GM18870 (cell line): ENCODE measurements at regions not wholly inside any gene's neighbourhood (a gene's known extent, or its start where the extent isn't known, plus 50 kb on each side); places are given as distances from the start of the nearest gene placed in this dataset.
"Not testable (repeated sequence)": the region's sequence is repeated elsewhere in the genome, so short reads cannot be mapped to it uniquely, and the experiment has no call there.

Source experiments
- ATAC-seq: cut with Tn5 transposase; IDR thresholded peaks from one replicate; pipeline ENCODE4 v1.9.1; 2021; ENCODE audit warnings: moderate library complexity; ENCODE audit not compliant: unreplicated experiment

DNA sequence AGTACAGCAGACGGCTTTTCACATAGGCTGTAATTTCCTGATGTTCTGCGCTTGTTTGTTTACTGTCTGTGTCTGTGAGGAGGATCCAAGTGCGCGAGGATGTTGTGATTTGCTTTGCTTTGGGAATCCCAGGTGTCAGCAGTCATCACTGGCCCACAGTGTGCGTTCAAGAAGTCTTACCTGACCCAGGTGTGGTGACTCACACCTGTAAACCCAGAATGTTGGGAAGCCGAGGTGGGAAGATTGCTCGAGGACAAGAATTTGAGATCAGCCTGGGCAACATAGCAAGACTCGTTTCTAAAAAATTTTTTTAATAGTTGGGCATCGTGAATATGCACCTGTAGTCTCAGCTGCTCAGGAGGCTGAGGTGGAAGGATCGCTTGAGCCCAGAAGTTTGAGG, 110.7 kb downstream of the CRLF3 start:
- not testable (repeated sequence) for ATAC-seq

DNA sequence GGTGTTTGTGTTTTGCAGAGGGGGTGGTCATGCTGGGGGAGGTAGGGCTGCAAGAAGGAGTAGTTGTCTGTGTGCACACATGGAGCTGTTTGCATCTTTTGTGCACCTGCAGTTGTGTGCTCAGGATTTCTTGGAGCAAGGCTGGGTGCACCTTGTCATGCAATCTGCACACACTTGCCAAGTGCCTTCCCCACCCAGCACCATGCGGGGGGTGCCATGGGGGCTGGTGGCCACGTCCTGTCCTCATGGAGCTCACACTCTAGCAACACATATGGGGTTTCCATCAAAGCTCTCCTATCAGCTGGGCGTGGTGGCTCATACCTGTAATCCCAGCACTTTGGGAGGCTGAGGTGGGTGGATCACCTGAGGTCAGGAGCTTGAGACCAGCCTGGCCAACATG, 111.6 kb downstream of the CRLF3 start:
- ATAC-seq: not testable (repeated sequence)

DNA sequence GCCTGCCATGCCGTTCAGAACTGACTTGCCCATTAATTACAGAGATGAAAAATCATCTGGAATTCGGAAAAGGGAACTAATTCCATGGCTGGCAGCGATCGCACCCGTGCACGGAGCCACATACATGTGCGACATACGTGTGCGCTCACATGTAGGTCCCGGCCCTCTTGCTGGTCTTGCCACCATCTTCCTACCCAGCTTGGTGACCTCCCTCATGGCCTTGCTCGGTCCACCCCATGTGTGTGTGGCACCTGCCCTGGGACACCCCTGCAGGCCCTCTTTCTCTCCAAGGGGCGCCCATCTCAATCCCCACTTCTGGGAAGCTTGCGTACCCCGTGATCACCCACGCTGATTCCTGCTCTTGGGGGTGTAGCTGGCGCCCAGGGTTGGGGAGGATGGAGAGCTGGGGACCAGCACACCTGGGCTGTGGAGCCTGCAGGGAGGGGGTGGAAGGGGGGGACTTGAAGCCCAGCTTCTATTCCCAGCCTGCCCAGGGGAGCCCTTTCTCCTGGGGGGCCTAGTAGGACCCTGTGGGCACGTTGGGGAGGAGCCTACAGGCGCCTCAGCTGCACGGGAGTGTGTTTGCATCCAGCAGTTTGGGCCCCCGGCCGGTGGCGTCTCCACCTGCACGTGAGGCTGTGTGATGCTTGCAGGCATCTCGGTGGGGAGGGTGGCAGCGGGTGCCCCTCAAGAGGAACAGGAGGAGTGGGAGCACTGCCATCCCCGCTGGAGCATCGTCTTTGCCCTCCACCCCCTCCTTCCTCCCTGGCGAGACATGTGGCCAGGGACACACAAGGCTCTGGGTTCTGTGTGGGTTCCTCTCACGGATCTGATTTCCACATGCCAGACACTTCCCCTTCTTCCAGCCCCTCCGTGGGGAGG, 112.6 kb downstream of the CRLF3 start:
- not testable (repeated sequence) for ATAC-seq

DNA sequence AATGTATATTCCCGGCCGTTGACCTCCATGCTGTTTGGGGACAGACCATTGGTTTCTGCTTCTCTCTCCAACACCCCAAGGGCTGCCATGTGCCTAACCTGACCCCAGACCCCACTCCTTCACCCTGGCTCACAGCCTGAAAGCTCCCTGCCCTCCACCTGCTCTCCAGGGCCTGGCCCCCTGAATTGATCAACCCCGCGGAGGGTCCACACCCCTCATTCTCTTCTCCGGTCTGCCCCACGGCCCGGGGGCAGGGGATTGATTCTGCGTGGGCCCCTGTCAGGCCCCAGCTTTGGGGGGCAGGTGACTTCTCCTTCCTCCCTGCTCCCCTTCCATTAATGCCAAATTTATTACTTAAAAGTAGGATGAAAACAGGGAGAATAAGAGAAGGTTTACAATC, 113.3 kb downstream of the CRLF3 start:
- not testable (repeated sequence) for ATAC-seq

DNA sequence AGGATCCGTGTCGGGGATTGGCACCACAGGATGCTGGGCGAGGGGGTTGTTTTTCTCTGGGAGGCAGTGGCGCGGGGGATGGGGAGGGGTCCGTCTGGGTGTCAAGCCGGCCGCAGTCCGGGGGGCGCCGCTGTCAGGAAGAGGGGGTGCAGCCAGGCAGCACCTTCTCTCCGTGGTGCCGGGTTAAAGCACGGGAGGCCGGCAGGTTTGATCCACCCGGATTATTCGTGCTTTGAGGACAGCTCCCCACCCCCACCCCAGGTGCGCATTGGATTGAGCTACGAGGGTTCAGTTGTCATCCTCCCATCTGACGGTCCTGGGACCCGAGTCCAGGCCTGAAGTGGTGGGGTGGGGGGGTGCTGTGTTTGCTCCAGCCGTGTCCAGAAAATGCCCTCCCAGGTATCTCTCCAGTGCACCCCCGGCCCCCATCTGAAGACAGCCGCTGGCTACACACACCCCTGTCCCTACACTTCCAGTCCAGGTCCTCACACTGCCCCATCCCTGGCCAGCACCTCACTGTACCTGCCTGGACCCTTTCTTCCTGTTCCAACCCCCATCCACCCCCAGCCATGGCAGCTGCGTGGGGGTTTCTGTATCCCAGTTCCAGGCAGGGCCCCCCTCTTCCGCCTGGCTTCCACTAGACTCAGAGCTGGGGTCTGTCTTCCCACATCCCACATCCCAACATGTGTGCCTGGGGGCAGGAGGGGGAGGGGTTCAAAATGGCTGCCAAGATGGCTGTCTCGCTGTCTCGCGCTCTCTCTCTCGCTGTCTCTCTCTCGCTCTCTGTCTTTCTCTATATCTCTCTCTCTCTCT, 114.0 kb downstream of the CRLF3 start:
- not testable (repeated sequence) for ATAC-seq

DNA sequence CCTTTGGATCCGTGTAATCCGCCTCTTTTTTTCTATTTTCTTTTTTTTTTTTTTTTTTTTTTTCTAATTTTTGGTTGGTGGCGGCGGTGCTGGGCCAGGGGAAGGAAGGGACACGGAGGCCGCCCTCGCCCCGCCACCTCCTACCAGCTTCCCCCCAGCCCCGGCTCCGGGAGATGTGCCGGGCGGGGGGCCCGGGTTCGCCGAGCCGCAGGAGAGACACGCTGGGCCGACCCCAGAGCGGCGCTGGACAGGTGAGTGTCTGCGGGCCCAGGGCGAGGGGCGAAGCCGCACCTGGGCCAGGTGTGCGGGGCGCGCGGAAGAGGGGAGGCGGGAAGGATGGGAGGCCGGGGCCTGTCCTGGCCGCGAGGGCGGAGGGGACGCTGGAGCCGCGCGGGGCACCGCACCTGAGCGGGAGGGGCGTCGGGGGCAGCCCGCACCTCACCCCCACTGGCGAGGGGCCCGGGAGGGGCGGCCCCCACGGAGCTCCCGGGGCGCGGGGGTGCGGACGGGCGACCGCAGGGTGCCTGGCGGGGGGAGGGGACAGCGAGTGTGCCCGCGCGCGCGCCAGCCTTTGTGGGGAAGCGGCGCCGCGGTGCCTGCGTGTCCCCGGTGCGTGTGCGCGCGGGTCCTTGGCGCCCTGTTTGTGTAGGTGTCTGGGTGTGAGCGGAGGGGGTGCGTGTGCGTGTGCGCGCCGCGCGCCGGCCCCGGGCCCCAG, 114.8 kb downstream of the CRLF3 start:
- not testable (repeated sequence) for ATAC-seq

DNA sequence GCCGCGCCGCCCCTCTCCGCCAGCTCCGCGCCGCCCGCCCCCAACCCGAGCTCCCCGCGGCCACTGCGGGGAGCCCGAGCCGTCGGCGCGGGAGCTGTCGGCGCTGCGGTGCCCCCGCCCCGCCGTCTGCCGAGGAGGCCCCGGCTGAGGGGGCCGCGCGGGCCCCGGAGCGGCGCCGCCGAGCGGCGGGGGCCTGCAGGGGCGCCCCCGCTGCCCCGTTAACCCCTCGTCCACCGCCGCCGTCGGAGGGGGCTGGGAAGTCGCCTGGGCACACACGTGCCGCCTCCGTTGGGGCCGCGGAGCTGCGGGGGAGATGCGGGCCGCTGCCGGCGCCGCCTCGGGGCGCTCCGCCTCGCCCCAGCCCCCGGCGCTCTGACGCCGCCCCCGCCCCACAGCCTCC, 115.4 kb downstream of the CRLF3 start:
- not testable (repeated sequence) for ATAC-seq

DNA sequence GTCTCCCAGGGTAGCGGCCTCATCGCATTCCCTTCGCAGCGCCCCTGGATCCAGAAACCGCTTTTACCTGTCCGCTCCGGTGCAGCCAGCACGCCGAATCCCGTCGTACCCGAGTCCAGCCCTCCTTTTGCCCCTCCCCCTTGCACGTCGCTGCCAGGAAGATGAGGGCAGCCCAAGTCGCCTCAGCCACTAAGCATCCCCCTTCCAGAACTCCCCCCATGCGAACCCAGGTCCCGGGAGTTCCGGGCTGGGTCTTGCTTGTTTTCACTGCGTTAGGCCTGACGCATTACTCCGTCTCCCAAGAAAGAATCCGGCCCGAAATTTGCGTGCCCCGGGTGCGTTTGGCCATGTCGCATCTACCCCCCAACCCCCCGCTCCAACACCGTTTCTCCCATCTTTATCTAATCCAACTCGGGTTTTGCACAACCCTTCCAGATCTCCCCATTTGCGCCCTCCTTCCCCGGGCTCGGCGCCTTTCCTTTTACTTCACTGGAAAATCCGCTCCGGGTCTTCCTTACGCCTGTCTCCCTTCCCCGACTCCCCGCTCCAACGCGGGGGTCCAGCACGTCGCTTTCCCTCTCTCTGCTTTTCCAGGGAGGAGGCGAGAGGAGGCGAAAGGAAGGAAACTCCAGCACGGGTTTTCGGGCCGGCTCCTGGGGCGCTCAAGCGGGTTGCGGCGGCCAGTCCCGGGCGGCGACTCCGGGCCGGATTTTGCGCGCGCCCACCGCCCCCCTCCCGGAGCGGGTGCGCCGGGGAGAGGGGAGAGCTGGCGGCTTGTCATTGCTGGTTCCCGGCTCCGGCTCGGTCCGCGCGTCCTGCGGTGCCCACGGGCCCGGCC, 116.0 kb downstream of the CRLF3 start:
- not testable (repeated sequence) for ATAC-seq

DNA sequence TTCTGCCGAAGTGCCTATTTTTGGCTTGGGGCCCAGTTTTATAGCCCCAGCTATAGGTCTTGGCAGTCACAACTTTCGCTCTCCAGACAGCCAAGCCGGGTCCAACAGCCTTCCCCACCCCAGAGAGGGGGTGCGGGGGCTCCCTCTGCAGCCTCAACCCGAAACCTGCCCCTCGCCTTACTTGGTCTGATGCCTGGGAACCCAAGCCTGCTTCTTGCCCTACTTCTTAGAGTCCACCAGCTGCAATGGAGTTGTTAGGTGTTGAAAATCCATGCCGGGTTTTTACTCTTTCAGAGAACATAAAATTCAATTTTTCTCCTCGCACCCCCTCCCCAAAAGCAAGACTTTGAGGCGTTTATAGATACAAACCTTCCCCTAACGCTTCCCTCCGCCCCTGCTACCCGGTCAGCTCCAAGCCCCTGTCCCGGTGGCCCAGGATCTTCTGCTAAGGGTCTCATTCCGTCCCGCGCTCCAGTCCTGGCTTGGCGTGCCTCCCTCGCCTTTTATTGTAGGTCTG, 116.7 kb downstream of the CRLF3 start:
- ATAC-seq: not testable (repeated sequence)

DNA sequence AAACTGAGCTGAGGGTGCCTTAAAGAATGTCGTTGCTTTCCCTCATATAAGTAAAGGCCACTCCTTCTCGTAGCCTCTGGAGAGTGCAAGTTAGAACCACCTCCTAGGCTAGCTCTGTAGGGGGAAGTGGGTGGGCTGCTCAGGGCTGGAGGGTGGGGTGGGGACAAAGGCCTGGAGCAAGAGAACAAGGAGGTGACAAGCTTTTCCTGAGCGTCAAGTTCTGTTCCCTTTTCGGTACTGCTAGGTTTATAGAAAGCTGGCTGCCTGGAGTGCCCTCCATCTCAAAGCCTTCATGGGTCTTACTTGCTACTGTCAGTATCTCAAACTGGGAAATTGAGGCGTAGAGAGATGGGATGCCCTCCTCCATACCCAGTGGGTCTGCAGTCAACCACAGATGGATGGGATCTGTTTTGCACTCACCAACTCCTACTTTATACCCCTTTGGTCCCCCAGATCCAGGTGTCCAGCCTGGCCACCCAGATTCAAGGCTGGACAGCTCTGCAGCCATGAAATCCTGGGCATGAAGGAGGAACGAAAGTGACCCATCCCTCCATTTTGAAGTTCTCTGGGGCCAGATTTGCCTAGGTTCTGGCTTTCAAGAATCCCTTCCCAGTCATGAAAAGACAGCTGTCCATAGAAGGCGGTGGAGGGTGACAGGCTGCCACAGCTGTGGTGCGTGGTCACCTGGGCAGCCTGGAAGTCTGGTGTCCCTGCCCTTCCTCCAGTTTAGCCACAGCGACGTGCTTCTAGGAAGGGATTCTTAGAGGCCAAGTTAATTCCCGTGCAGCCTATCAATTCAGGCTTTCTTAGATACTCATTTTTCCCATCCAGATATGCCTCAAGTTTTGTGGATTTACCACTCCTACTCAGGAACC, 117.8 kb downstream of the CRLF3 start:
- not testable (repeated sequence) for ATAC-seq

DNA sequence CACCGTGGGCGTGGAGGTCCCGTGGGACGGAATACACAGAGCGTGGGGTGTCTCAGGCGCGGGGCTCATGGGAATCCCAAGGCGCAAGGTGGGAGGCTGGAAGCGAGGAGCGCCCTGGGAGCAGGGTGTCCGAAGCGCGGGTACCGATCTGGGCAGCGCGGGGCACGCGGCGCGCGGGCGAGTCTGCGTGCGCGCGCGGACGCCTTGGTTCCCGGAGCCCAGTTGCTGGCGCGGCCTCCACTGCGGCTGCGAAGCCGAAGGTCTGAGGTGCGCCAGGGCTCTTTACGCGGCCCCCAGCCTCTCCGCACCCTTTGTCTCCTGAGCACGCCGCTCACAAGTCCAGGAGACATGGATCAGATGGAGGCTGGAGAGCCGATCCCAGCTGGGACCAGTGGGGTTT, 118.5 kb downstream of the CRLF3 start:
- ATAC-seq: not testable (repeated sequence)

DNA sequence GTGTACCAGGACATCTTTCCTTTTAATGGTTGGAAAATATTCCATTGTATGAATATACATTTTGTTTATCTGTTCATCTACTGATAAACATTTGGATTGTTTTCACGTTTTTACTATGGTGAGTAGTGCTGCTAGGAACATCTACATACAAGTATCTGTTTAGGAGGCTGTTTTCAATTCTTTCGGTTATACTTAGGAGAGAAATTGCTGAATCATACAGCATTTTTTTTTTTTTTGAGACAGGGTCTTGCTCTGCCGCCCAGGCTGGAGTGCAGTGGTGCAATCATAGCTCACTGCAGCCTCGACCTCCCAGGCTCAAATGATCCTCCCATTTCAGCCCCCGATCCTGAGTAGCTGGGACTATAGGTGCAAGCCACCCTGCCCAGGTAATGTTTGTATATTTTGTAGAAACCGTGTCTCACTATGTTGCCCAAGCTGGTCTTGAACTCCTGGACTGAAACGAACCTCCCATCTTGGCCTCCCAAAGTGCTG, 122.9 kb downstream of the CRLF3 start:
- ATAC-seq: no peak

DNA sequence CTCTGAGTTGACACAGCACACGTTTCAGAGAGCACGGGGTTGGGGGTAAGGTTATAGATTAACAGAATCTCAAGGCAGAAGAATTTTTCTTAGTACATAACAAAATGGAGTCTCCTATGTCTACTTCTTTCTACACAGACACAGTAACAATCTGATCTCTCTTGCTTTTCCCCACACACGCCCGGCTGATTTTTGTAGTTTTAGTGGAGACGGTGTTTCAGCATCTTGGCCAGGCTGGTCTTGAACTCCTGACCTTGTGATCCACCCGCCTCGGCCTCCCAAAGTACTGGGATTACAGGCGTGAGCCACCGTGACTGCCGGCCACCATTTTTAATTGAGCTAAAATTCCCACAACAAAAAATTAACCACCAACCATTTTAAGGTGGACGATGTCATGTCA, 123.7 kb downstream of the CRLF3 start:
- not testable (repeated sequence) for ATAC-seq

DNA sequence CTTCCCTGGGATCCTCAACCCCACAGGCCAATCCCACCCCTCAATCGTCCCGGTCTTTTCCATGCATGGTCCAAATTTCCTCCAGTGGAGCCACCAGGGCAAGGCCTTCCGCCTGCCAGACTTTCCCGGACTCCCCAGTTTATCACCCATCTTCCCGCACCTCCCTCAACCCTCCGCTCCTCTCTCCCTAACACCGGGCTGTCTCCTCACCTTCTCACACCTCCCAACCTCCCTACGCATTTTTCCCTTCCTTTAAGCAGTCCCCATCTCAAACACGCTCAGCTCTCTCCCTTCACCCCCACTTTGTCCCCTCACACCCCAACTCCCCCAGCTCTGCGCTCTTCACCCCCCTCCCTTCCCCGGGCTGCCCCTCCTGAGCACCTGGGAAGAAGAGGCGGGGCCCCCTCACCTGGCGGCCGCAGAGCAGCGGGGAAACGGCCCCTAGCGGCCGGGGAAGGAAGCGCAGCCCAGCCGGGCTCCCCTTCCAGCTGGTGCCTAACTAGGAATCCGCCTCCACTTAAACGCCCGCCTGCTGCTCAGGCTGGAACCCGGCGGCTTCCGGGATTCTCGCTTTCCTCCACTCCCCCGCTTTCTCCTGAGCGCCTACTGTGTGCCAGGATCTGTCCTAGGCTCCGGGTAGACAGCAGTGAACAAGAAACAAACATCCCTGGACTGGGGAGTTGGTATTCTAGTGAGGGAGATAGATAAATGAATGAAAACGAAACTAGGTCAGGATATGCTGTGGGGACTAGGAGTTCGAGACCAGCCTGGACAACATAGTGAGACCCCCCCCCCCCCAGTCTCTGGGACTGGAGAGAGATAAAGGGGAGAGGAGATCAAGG, 126.7 kb downstream of the CRLF3 start:
- ATAC-seq: not testable (repeated sequence)

DNA sequence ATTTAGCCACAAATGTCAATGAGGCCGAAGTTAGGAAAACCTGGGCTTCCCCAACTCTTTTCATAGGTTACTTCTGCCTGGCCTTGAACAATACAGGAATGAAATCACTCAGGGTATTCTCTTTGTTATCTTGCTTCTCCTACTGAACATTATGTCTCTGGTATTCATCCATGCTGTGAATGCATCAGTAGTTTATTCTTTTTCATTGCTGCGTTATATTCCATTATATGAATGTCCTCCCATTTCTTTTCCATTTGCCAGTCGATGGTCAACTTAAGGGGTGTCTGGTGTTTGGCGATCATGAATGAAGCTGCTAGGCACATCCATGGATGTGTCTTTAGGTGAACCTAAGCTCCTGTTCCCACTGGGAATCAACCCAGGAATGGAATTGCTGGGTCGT, 128.3 kb downstream of the CRLF3 start:
- no peak for ATAC-seq

DNA sequence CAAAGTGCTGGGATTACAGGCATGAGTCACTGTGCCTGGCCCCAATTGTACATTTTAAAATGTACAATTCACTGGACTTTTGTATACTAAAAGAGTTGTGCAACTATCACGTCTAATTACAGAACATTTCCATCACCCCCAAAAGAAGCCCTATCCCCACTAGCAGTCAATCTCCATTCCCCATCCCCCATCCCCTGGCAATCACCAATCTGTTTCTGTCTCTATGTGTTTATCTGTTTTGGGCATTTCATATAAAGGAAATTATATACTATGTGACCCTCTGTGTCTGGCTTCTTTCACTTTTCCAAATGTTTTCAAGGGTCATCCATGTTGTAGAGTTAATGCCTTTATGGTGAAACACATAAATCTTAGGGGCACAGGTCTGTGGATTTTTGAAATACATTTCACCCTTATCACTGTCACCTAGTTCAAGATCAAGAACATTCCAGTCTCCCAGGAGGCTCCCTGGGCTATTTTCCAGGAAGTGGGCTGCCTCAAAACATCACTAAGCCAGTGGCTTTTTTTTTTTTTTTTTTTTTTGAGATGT, 129.2 kb downstream of the CRLF3 start:
- not testable (repeated sequence) for ATAC-seq

DNA sequence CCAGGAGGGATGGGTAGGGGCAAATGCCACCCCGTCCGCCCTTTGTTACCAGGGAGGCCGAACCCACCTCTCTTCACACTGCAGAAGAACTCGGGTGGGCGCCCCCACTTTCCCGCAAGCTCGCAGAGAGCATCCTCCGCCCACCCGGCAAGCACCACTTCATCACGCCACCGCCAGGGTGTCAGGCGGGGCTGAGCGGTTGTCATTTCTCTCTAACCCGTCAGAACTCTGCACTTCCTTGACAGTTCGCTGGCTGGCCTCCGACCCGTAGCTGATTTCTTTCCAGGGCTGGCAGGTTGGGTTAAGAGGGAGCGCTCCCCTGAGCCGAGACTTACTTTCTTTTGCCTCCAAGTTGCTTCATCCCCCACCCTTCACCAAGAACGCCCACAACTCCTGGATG, 130.7 kb downstream of the CRLF3 start:
- ATAC-seq: not testable (repeated sequence)
